Nephron (organoid): ENCODE measurements at regions not wholly inside any gene's neighbourhood (a gene's known extent, or its start where the extent isn't known, plus 50 kb on each side); places are given as distances from the start of the nearest gene placed in this dataset.
A peak's percentile ranks its signal among the peaks of the same experiment; 100 is the strongest.

ENCODE experiments used
- H3K27ac Mint-ChIP-seq, 3 experiments: 2 replicates each; pipeline ENCODE4 v1.8.0; 2020; ENCODE audit warnings: mixed read lengths in 3 of 3, mild to moderate bottlenecking in 2 of 3, moderate library complexity in 1 of 3
- H3K27me3 Mint-ChIP-seq: 2 replicates; pipeline ENCODE4 v1.8.0; 2021; ENCODE audit warnings: low read depth, mild to moderate bottlenecking, moderate library complexity, mixed read lengths
- H3K36me3 Mint-ChIP-seq: 2 replicates; pipeline ENCODE4 v1.8.0; 2020; ENCODE audit warnings: low read depth, mixed read lengths
- H3K4me1 Mint-ChIP-seq: 2 replicates; pipeline ENCODE4 v1.8.0; 2020; ENCODE audit warnings: mixed read lengths
- H3K4me3 Mint-ChIP-seq, 3 experiments: 2 replicates each; pipeline ENCODE4 v1.8.0; 2020; ENCODE audit warnings: mild to moderate bottlenecking in 3 of 3, mixed read lengths in 3 of 3, moderate library complexity in 2 of 3
- H3K9me3 Mint-ChIP-seq: 2 replicates; pipeline ENCODE4 v1.8.0; 2020; ENCODE audit warnings: mixed read lengths
- CTCF ChIP-seq, 3 experiments: fragments of 200-600 bp; sonication (generic); IDR thresholded peaks; one replicate each; pipeline ENCODE4 v1.5.0; 2021; ENCODE audit warnings: antibody characterized with exemption in 3 of 3; ENCODE audit not compliant: unreplicated experiment in 3 of 3

- Mint-ChIP-seq H3K27me3 (no peaks in the 10 kb centered on the region), H3K4me3 (no peak overlapping the region), H3K9me3 (peaks cover 2% of the 10 kb centered on the region), H3K4me1 (no peaks in the 10 kb centered on the region), H3K27ac (no peak overlapping the region), H3K36me3 (no peaks in the 10 kb centered on the region)
- TF ChIP-seq CTCF (IDR thresholded peaks at IDR 0.05; ENCODE audit: unreplicated experiment in 3 of 3): no peak
These were observed 156.4 kb downstream of the OSR1 start for GRCh38 chr2:19201911-19202462.

DNA sequence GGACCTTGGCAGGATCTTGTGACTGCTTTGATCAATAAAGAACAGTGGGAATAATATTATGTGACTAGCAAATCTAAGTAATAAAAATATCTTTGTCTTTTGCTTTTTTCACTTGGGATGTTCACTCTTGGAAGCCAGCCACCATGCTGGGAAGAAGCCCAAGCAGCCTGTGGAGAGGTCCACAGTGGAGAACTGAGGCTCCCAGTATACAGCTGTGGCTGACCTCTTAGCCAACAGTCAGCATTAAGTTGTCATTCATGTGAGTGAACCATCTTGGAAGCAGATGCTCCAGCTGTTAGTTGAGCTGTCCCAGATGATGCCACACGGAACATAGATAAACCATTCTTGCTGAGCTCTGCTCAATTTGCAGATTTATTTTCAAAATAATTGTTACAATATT lies 160.0 kb downstream of the OSR1 start:
- Mint-ChIP-seq H3K36me3 (no peaks in the 10 kb centered on the region), H3K4me1 (no peaks in the 10 kb centered on the region), H3K9me3 (peaks cover 6% of the 10 kb centered on the region), H3K27me3 (no peaks in the 10 kb centered on the region), H3K27ac (no peak overlapping the region), H3K4me3 (no peak overlapping the region)
- TF ChIP-seq CTCF (IDR thresholded peaks at IDR 0.05; ENCODE audit: unreplicated experiment in 3 of 3): no peak

GRCh38 chr2:19195661-19196060 lies 162.8 kb downstream of the OSR1 start:
- Mint-ChIP-seq H3K27ac (no peak overlapping the region), H3K9me3 (peaks cover 6% of the 10 kb centered on the region), H3K4me3 (no peak overlapping the region), H3K4me1 (no peaks in the 10 kb centered on the region), H3K36me3 (no peaks in the 10 kb centered on the region), H3K27me3 (no peaks in the 10 kb centered on the region)
- no peak for TF ChIP-seq CTCF (IDR thresholded peaks at IDR 0.05; ENCODE audit: unreplicated experiment in 3 of 3)

DNA sequence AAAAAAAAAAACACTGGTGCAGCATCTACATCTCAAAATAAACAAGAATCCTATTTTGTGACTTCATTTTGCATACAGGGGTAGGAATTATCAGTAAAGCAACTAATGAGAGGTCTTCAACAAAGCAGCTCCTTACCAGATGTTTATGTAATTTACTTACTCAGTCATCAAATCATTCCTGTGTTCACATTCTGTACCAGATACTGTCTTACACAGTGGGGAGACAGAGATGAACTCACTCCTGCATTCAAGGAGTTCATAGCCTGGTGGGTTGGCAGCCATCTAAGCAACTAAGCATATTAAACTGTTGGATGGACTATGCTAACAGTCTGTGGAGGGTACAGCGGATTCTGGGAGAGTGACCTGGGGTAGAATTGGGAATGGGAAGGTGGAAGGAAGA lies 169.0 kb downstream of the OSR1 start:
- no peaks in the 10 kb centered on the region for H3K36me3 Mint-ChIP-seq
- peaks cover 10% of the 10 kb centered on the region for H3K4me1 Mint-ChIP-seq
- H3K27ac Mint-ChIP-seq: no peak overlapping the region
- H3K27me3 Mint-ChIP-seq: peaks cover 5% of the 10 kb centered on the region
- TF ChIP-seq CTCF (IDR thresholded peaks at IDR 0.05; ENCODE audit: unreplicated experiment in 3 of 3): no peak
- no peak overlapping the region for H3K4me3 Mint-ChIP-seq
- H3K9me3 Mint-ChIP-seq: peaks cover 2% of the 10 kb centered on the region

DNA sequence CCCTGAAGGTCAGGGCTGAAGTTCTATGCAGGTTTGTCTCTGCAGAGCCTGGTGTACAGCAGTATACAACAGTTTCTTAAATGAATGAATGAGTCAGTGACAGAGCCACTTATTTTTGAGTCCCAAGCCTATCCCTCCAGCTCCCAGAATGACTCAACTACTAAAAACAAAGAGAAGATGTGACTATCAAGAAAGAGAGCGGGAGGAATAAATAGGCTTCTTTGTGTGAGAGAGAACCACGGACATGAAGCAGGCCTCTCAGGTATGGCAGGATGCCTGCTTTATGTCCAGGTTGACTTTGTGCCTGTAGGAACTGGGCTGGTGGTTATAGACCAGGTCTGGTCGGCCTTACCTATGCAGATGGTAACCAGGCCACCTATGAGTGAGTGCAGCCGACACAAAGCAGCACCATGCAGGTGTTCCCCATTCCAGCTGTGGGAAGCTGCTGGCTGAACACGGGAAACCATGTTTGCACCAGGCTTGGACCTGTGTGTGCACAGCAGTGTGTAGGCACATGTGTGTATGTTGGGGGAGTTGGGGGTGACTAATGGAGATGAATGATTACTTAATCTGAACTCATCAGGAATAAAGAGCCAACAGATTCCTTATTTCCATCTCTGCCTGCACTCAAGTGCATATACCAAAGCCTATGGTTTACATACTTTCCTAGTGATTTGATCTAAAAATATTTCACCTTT lies 171.0 kb downstream of the OSR1 start:
- peaks cover 5% of the 10 kb centered on the region for H3K27me3 Mint-ChIP-seq
- peaks cover 10% of the 10 kb centered on the region for H3K4me1 Mint-ChIP-seq
- TF ChIP-seq CTCF (IDR thresholded peaks at IDR 0.05; ENCODE audit: unreplicated experiment in 3 of 3): no peak
- H3K4me3 Mint-ChIP-seq: no peak overlapping the region
- peak overlapping the region in 1 of 3 experiments; percentile 21 for H3K27ac Mint-ChIP-seq
- H3K36me3 Mint-ChIP-seq: no peaks in the 10 kb centered on the region
- peaks cover 3% of the 10 kb centered on the region for H3K9me3 Mint-ChIP-seq

DNA sequence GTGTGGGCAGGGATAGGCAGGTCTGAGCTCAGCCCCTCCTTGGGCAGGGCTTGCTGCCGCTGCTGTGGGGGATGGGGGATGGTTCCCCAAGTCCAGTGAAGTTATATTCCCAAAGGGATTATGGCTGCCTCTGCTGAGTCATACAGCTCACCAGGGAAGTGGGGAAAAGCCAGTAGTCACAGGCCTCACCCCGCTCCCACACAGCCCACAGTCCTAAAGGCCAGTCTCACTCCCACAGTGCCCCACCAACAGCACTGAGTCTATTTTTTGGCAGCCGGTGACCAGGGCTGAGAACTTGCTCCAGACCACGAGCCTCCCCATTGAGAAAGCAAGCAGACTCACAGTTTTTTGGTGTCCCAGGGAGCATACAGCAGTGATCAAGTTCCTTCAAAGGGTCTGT lies 173.3 kb downstream of the OSR1 start:
- peaks cover 5% of the 10 kb centered on the region for H3K27me3 Mint-ChIP-seq
- H3K4me3 Mint-ChIP-seq: no peak overlapping the region
- peaks cover 10% of the 10 kb centered on the region for H3K4me1 Mint-ChIP-seq
- H3K27ac Mint-ChIP-seq: no peak overlapping the region
- H3K9me3 Mint-ChIP-seq: peaks cover 27% of the 10 kb centered on the region
- TF ChIP-seq CTCF (IDR thresholded peaks at IDR 0.05; ENCODE audit: unreplicated experiment in 3 of 3): no peak
- H3K36me3 Mint-ChIP-seq: peaks cover 4% of the 10 kb centered on the region
